LoVo (cell line): ENCODE measurements at regions not wholly inside any gene's neighbourhood (a gene's known extent, or its start where the extent isn't known, plus 50 kb on each side); places are given as distances from the start of the nearest gene placed in this dataset.
A peak's percentile ranks its signal among the peaks of the same experiment; 100 is the strongest.

ENCODE experiments used
- DNase-seq: peaks from one replicate; pipeline ENCODE4 v3.0.0-alpha.2; 2016; ENCODE audit warnings: low spot score

DNA sequence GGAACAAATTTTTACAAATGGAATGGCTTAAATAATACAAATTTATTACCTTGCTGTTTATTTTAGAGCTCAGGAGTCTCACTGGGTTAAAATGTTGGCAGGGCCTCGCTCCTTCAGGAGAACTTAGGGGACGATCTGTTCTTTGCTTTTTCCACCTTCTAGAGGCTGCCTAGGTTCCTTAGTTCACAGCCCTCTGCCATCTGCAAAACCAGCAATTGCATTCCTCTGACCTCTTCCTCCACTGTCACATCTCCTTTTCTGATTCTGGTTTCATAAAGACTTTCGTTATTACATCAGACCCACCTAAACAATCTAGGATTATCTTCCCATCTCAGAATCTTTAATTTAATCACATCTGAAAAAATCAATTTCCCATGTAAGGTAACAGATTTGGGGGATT is 249.6 kb upstream of the SPRY2 start:
- no peak for DNase-seq

DNA sequence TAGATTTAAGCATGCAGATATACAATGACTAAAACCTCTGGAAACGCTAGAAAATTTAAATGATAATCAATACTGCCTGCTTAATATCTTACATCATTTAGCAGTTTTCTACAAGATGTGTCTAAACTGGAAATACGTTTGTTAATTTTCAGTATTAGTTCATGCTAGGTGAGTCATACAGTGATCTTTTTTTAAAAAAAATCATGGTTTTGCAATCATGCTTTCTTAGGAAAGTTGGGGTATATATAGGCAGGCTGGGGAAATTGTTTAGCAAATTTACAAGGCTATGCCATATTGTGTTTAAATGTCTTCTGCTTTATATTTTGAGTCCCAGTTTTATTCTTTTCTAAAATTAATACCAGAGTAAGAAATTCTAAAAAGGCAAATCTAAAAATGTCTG is 245.4 kb upstream of the SPRY2 start:
- no peak for DNase-seq

DNA sequence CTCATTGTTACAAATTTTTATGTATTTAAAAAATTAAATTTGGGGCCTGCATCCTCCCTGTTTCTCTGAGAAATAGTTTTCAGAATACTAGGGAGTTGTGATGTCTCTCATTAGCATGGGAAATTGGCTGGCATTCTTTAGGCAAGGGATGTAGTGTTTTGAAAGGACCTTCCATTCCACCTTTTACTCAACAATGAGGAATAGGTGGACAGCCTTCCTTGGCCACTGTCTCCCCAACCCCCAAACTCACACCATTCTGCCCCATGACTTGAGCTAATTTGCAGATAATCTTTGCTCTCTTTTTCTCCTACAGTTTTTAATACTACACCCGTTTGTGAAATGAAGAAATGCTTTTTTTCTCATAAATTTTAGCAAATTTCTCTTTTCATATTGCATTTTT is 244.6 kb upstream of the SPRY2 start:
- DNase-seq: no peak

DNA sequence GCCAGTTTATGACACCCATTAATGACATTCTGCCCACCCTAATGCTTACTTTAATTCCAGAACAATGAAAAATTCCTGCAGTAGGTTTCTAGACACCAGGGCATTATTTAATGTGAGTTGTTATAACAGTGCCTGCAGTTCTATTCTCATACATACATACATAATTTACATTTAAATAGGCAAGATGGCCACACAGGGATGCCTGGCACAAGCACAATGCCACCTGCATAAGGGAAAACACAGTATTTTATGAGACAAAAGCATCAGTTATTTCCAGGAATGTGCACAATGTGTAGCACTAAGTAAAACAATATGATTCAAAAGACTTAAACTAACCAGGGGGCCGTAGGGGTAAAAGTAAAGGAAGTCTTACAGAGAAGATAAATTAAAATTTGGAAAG is 243.9 kb upstream of the SPRY2 start:
- DNase-seq: no peak

DNA sequence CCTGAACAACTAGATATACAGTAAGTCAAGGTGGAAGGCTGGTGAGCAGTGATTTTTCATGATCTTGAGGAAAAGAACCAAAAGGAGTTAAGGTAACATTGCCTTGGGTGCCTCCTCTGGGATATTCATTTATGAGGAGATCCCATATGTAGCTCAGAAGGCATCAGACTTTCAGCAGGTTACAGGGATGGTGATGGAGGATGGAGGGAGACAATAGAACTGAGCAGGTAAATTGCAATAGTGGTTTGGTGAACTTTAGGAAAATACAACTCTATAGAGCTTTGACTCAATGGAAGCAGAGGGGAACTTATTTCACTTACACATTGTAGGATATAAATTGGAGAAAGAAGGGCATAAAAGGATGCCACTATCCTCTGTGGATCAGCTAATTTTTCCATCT is 243.4 kb upstream of the SPRY2 start:
- no peak for DNase-seq

DNA sequence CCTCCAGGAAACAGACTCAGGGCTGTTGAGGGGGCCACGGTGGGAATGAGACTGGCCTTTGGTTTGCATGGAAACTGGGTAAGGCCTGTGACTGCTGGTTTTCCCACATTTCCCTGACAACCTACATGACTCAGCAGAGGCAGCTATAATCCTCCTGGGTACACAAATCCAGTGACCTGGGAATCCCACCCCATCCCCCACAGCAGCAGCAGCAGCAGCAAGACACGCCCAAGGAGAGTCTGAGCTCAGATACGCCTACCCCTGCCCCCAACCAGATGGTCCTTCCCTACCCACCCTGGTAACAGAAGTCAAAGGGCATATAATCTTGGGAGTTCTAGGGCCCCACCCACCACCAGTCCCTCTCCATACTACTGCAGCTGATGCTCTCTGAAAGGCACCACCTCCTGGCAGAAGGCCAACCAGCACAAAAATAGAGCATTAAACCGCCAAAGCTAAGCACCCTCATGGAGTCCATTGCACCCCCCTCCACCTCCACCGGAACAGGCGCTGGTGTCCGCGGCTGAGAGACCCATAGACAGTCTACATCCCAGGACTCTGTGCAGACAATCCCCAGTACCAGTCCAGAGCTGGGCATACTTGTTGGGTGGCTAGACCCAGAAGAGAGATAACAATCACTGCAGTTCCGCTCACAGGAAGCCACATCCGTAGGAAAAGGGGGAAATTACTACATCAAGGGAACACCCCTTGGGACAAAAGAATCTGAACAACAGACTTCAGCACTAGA is 237.2 kb upstream of the SPRY2 start:
- no peak for DNase-seq

DNA sequence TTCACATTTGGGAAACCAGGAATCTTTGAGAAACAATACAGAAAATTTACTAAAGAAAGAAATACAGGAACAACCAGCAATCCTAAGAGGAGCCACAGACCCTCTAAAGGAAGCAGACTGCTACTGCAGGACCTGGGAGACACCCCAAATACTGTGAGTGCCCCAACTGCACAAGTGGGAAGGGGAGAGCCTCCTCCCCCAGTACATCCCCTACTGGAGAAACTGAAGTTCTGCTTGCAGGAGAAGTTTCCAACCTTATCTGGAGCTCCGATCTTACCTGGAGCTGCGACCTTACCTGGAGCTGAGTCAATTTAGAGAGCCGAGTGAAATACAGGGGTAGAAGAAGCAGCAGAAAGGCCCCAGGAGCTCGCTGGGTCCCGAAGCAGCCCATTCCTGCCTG is 236.4 kb upstream of the SPRY2 start:
- no peak for DNase-seq

DNA sequence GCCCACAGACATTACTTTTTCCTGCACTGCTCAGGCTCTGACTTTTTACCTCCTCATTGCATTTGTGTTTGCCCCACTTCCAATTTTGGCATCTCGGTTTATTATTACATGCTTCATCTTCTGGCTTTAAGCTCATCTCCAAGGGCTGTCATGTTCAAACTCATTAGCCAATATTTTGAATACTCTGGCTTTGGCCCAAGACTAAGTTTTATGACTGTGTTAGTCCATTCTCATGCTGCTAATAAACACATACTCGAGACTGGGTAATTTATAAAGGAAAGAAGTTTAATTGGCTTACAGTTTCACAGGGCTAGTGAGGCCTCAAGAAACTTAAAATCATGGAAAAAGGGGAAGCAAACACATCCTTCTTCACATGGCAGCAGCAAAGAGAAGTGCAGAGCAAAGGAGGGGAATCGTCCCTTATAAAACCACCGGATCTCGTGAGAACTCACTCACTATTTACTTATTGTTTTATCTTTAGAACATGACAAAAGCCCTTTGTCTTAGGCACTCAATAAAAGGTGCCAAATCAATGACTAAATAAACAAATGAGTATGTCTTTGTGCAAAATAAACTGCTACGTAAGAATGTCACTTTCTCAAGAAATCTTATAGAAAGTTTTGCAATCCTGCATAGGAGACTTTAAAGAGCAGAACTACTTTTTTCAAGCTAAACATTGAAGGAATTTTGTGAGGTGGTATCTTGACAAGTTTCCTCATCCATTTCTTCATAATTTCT is 233.4 kb upstream of the SPRY2 start:
- DNase-seq: no peak

DNA sequence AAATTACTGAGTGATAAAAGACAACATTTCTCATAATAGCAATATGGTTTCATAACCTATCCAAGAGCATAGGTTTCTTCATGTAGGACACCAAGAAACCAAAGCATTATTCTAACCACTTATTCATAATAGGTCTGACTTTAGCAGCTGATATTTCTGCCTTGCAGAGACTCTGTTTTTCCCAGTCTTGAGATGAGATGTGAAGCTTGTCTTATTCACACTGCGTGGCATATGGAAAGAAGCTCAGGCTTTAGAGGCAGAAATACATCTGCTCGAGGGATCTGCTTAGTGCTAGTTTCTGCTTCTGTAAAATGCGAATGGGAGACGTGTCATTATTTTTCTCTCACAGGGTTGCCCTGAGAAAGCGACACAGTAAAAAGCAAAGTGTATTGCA is 232.0 kb upstream of the SPRY2 start:
- no peak for DNase-seq

DNA sequence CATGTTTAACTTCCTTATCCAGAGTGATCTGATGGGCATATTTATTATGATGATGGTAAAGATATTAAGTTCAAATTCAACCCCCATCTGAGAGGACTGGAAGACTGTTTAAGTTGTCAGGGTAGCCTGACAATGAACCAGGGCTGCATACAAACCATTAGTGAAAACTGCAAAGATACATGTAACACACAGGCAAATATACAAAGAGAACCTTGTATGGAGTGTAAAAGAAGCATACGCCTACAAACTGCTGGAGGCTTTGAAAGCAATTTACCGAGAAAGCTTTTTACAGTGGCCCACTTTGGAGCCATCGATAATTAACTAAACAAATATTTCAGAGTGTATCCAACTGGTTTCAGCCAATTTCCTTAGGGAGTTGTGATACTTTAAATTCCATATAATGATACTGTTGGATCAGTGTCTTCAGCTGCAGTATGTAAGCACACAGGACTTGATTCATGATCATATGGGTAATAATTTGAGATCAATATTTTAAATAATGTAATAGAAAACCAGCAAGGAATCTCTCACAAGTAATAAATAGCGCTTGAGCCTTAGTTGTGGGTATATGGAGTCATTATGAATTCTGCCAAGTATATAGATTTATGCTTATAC is 231.5 kb upstream of the SPRY2 start:
- no peak for DNase-seq

DNA sequence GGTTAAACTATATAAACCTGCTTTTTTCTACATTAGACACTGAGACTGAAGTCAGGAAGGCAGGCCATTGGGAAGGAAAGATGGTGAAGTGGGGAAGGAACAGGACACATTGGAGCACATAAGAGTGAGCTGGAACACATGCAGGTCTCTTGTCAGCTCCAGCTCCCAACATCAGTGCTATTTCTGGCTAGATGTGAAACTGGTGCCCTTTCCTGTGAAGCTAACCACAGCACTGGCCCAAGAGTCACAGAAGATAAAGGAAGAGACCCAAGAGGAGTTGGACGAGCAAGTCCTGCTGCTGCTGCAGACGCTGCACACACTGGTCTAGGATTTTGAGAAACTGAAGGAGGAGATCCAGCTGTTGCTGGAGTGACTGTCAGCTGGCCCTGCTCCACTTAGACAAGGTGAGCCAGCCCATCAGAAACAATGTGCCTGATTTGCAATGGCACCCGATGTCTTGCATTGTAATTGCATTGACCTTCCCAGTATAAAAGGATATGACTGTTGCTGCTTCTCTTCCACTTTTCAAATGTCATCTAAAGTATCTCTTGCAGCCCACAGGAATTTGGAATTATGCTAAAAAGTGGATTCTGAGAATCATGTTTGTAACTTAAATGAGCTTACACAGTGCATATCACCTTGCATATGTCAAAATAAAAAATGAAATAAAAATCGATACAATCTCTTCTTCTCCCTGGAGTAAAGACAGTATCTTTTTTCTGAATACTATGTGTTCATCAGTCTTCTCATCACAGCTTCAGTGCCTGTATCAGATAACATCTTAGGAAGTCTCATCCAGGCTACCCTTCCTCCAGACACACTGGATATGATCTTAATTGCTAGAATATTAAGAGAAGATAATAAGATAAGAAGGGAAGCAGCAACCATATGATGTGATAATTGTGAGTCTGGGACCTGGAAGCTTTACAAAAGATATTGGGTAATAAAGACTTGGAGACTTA is 230.7 kb upstream of the SPRY2 start:
- DNase-seq: no peak

DNA sequence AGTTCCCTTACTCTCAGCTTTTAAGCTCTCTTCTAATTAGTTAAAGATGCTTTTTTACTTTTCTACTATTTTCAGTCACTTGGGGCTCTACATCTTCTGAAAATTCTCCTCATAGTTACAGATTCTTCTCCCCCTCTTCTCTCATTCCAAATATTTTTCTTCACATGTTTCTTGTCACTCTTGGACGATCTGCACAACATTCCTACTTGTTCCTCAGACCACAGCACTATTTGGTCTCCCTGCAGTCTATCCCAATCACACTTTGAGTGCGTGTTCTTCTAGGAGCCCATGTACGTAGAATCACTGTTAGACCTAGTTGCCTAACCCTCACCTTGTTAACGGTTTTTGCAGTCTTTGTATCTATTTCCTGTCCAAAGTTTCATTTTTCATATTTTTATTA is 222.5 kb upstream of the SPRY2 start:
- no peak for DNase-seq

DNA sequence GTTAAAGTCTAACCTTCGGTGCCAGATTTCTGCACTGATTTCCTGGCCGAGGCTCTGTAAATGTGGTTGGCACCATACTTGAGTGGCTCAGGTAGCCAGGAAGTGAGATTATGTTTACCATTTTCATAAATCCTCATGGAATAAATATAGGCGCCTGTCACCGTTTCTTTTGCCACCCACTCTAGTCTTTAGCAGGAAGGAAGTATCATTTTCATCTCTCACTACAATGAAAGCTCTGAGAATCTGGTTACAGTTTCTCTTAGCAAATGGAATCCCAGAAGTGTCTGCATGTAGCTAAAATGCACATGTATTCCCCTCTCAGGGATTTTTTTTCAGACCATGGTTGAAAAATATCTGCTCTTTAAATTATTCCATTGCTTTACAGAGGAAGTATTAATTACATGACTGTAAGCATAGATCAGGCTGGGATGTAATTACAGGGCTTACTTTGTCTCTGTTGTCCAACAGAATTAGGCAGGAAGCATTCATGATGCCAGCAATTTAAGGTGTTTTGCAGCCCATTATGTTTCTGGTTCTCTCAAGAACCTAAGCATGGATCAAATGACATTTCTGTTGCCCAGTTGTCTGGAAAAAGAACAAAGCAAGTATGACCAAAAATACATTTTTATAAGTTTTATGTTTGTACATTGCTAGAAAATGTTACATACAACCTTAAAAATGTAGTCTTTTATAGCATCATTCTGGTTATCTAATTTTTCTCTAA is 221.7 kb upstream of the SPRY2 start:
- no peak for DNase-seq

DNA sequence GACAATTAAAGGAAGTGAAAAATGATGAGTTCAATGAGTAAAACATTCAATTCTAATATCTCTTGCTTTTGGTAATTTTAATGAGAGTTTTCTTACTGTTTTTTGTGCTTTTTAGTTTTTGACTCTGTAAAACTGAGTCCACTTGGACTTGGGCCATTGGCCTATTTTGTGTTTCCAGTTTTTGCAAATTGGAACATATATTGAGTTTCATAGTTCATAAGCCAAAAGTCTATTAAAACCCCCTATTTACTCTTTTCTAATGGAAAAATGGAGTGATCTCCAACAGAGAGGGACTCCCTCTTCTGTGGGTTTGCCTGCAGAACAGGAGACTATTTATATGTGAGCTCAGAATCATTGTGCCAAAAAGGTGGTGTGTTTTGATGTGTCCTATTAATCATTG is 219.7 kb upstream of the SPRY2 start:
- no peak for DNase-seq

DNA sequence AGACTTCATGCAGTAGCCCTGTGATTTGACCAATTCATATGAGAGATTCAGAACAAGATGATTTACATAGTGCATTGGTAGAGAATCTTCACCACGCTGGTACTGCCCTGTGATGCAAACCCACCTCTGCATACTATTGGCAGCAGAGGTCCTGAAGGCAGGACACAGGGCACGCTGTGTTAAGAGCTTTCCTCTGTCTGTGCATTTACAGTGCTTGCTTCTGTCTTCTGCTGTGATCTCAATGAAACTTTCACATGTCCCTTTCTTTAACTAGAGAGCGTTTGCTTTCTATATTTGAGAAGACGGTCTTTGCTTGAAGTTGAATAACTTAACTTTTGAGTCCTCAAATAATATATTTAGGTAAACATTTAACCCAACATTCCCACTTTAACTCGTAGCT is 219.0 kb upstream of the SPRY2 start:
- no peak for DNase-seq

DNA sequence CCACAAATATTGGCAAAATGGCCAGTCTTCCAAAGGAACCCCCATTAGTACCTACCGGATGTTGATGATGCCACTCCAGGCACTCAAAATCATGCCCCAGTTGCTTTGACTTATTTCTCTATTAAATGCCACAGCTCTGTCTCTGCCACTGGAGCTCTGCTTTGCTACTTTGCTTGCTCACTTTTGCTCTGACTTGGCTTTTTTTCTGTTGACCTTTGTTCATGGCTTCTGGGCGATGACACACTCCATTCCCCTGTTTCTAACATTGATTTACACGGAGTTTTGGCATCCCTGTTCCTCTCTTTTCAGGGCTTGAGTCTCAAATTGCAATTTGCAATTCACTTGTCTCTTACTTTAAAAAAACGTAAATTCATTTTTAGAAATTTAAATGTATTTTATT is 217.1 kb upstream of the SPRY2 start:
- peak; percentile 4 for DNase-seq

DNA sequence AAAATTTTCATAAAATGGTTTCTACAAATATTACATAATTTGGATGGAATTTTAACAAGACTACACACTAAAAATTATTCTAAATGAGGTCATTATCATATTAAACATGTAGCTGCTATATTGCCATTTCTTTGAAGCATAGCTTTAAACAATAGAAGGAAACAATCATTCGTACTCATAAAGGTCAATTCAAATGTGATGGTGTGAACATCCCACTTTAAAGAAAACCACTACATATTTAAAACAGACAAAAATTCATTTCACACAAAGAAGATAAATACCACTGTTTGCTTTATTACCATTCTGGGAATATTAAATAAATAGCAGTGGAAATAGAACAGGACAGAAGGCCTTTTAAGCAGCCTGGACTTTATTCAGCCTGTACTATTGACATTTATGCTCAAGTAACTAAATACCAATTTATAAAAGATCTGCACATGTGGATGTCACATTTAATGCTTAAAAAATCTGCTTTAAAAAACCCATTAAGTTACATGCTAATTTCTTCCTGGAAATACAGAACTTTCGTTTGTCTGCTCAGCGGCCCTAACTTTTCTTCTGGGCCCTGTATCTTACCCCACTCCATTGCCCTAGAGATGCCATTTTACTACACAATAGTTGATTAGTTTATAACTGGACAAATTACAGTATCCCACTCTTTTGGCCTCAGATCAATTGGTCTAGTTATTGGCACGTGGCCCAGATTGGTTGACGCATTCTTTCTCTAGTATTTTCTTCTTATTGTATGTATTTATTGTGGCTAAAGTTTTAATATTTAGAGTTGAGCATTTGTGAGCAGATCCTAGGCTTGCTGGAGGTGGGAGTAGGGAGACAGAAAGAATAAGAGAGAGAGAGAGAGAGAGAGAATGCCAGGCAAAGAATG is 215.1 kb upstream of the SPRY2 start:
- no peak for DNase-seq

DNA sequence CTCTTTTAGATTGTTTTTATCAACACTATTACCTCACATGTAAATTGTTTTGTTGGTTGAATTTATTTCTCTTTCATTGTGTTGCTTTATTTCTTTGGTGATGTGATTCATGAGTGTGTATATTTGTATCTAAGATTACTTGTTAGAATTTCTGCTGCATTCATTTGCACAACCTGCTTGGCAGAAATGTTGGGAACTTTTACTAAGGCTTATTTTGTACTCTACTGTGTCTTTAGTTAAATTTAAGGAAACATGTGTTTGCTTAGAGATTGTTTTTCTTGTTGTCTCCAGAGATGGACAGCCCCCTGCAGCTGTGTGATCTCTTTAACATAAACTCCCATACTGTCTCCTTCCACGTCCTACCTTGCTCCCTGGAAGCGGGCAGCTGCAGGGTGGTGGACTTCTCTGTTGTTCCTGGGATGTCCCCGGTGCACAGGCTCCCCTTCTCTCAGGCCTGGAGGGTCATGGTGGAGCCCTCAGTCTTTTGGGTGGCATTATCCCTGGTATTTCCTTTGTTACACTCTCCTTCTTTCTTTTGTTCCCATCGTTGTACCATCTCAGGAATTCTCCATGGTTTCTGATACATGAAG is 212.0 kb upstream of the SPRY2 start:
- no peak for DNase-seq

DNA sequence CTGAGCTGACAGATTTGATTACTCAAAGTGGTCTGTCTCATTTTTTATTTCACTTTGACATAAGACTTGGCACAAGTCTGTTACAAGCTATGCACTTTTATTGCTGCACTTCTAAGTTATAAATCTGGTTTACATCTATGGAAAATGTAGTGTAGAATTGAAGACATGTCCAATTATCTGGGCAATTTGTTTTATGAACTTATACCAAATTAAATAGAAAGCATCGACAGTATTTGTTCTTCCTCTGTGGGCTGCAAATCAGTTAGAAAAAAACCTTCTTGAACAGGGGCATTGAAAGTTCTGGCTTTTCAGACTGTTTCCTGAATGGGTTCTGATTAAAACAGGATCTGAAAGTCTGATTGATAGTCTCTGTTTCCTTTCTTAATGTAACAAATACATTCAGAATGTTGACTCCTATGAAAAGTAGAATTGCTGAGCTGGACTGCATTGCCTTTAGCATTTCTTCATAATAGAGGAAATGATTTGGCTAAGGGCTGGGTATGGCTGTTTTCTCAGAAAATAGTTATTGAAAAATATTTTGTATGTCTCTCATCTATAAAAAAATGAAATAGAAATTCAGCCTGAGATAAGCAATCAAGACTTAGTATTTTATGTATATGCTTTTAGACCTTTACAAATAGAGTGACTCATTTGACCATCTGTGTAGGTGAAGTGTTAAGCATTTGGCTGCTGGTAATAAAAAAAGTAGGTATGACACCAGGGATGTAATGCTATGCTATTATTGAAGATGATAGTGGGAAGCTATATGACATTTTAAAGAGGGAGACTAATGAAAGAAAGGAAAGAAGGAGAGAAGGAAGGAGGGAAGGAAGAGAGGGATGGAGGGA is 210.9 kb upstream of the SPRY2 start:
- peak; percentile 28 for DNase-seq
